B cell (primary cell): ENCODE measurements at regions not wholly inside any gene's neighbourhood (a gene's known extent, or its start where the extent isn't known, plus 50 kb on each side); places are given as distances from the start of the nearest gene placed in this dataset.

Experiments
- EZH2 ChIP-seq: IDR thresholded peaks from 2 replicates; pipeline ENCODE4 v1.6.1; 2012; ENCODE audit warnings: borderline replicate concordance, low read depth, mild to moderate bottlenecking, moderate library complexity, low read length; ENCODE audit not compliant: insufficient read depth, poor library complexity, severe bottlenecking
- TF ChIP-seq, protein P1 (sequence below): fragments of 200-600 bp; IDR thresholded peaks from one replicate; pipeline ENCODE4 v1.8.0; 2022; ENCODE audit warnings: antibody characterized with exemption, mild to moderate bottlenecking

DNA sequence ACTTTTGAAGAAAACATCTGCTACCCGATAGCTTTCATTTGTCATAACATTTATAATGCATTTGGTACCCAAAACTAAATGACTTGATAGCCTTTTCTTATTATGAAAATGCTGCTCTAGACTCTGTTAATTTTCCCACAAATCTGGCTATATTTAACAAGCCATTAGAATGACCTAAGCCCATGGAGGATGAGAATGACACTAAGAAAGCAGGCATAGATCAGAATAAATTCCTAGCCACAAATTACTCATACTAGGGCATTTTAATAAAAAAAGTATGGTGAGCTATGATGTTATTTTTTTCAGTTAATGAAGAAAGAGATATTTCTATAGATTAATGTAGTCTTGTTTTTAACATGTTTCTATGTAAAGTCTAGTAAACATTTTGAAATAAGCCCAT, 1728.3 kb downstream of the SUCLG1 start:
- TF ChIP-seq, protein P1, sequence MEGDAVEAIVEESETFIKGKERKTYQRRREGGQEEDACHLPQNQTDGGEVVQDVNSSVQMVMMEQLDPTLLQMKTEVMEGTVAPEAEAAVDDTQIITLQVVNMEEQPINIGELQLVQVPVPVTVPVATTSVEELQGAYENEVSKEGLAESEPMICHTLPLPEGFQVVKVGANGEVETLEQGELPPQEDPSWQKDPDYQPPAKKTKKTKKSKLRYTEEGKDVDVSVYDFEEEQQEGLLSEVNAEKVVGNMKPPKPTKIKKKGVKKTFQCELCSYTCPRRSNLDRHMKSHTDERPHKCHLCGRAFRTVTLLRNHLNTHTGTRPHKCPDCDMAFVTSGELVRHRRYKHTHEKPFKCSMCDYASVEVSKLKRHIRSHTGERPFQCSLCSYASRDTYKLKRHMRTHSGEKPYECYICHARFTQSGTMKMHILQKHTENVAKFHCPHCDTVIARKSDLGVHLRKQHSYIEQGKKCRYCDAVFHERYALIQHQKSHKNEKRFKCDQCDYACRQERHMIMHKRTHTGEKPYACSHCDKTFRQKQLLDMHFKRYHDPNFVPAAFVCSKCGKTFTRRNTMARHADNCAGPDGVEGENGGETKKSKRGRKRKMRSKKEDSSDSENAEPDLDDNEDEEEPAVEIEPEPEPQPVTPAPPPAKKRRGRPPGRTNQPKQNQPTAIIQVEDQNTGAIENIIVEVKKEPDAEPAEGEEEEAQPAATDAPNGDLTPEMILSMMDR, result no peak
- no peak for TF ChIP-seq EZH2
